ENCODE measurements at regions not wholly inside any gene's neighbourhood (a gene's known extent, or its start where the extent isn't known, plus 50 kb on each side); places are given as distances from the start of the nearest gene placed in this dataset.
"Not testable (repeated sequence)": the region's sequence is repeated elsewhere in the genome, so short reads cannot be mapped to it uniquely, and the experiment has no call there.

DNA sequence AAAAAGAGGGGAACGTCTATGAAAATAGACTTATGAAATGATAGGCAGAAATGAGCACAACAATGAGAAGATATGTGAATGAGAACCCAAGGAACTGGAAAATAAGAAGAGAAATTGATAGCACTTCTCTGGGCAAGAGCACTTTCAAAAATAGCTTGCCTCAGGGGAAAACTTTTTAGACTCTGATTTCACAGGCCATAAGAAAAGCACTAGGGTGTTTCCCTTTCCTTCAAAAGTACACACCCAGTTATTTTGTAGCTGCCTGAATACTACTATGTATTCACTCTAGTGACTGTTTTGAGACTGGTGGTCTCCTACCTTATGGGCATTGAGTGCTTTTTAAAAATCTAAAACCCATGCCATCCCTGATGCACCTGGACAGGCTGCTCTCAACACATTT, 172.3 kb upstream of the SOX6 start:
- DNase-seq: no peak

DNA sequence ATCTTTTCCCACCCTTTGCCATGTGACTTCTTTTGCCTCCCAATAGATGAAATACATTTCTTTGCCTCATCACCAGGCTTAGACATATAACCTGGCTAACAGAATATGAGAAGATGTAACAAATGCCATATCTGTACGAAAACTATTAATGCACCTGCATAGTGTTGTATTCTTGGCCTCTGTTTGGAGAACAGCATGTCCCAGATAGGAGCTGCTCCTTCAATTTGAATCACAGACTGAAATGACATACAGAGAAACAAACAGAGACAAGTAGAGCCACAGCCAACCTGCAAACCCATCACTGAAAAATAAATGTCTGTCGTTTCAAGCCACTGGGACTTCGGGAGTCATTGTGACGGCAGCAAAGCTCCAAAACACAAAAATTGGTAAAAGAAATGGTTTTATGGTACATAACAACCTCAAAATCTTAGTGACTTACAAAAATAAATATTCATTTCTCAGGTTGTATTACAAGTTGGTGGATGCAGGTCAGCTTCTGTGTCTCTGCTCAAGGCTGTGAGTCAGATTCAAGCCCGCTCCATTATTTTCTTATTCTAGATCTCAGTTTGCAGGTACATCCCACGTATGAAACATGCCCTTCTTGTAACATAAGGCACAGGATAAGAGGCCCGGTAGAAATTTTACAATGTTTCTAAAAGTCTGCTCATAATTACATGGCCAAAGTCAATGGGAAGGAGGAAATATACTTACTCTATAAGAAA, 171.3 kb upstream of the SOX6 start:
- DNase-seq: no peak

GRCh38 chr11:16526947-16527346, 170.6 kb upstream of the SOX6 start:
- DNase-seq: no peak

DNA sequence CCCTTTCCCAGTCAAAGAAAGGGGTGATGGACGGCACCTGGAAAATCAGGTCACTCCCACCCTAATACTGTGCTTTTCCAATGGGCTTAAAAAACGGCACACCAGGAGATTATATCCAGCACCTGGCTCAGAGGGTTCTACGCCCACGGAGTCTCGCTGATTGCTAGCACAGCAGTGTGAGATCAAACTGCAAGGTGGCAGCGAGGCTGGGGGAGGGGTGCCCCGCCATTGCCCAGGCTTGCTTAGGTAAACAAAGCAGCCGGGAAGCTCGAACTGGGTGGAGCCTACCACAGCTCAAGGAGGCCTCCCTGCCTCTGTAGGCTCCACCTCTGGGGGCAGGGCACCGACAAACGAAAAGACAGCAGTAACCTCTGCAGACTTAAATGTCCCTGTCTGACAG, 164.4 kb upstream of the SOX6 start:
- DNase-seq: not testable (repeated sequence)

GRCh38 chr11:16512899-16513241, 156.5 kb upstream of the SOX6 start:
- no peak for DNase-seq

GRCh38 chr11:16512198-16512898, 156.0 kb upstream of the SOX6 start:
- no peak for DNase-seq

- peak; percentile 66 for DNase-seq
Measured at GRCh38 chr11:16511116-16512114, 155.1 kb upstream of the SOX6 start.

- DNase-seq: no peak
Measured at GRCh38 chr11:16505481-16505880, 149.1 kb upstream of the SOX6 start.

GRCh38 chr11:16503891-16504290, 147.5 kb upstream of the SOX6 start:
- DNase-seq: not testable (repeated sequence)

- no peak for DNase-seq
Measured at GRCh38 chr11:16494918-16495691, 138.8 kb upstream of the SOX6 start.

DNA sequence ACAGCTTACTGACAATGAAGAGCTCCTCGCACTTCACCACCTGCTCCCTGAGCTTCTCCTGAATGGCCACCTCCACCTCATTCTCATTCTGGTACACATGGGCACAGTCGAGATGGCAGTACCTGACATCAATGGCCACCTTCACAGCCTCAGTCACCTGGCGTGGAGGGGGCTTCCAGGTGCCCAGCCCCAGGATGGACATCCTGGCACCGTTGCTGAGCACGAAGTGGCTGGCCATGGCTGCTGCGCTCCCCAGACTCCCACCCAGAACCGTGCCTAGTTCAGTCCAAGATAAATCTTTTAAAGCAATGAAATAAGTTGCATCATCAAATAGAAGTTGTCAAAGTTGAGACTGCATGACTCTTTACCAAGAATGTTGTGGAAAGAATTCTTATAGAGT, 128.1 kb upstream of the SOX6 start:
- no peak for DNase-seq

DNA sequence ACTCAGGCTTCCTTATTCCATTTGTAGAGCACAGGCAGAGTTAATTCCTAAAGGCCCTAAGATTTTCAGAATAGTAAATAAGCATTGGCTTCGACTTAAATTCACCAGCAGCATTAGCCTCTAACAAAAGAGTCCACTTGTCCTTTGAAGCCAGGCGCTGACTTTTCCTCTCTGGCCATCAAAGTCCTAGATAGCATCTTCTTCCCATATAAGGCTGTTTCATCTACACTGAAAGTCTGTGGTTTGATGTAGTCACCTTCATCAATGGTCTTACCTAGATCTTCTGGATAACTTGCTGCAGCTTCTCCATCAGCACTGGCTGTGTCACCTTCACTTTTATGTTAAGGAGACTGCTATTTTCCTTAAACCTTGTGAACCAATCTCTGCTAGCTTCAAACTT, 118.3 kb upstream of the SOX6 start:
- no peak for DNase-seq

DNA sequence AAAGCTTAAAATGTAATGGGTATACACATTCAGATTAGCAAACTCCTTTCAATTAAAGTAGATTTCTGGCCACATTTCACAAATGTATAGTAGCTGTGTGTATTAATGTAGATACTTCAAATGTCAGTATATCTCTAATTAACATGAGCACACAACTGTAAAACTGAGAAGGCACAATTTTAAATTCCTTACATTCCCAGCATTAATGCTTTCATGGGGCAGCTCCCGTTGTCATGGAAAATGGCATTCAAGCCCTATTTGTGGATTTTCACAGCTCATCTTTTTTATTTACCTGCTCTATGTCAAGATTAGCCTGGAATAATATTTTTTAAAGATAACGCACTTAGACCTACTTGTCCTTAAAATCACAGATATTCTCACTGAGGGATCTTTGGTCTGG, 113.6 kb upstream of the SOX6 start:
- DNase-seq: no peak

DNA sequence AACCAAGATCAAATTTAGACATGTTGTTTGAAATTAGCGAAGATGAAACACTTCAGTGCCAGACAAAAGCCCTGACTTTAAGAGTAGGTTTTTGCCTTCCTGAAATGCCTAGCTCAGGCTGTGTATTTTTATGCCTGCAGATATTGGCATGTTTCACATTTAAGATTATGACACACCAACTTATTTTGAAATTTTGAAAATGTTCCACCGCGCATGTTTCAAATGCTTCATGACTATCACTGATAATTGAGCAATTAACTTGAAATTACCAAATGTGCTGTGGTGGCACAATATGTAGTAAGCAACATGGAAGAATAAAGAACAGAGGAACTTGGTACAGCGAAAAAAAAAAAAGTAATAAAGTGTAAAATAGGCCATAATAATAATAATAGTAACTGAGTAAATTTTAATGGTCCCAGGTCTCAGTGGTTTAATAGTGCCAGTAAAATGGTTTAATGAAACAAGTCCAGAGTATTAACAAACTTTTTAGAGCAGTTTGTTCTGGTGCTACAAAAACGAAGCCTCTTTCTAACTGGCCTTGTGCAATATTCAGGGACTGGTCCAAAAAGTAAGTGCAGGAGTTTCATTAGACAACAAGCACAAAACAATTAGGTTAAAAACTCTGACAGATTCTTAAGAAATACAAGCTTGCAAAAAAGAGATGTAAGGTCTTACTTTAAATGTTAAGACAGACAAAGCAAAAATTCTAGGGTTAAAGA, 112.5 kb upstream of the SOX6 start:
- DNase-seq: no peak

GRCh38 chr11:16460508-16460907, 104.2 kb upstream of the SOX6 start:
- DNase-seq: no peak

GRCh38 chr11:16456366-16456765, 100.0 kb upstream of the SOX6 start:
- DNase-seq: no peak

GRCh38 chr11:16454289-16454863, 98.0 kb upstream of the SOX6 start:
- DNase-seq: no peak

DNA sequence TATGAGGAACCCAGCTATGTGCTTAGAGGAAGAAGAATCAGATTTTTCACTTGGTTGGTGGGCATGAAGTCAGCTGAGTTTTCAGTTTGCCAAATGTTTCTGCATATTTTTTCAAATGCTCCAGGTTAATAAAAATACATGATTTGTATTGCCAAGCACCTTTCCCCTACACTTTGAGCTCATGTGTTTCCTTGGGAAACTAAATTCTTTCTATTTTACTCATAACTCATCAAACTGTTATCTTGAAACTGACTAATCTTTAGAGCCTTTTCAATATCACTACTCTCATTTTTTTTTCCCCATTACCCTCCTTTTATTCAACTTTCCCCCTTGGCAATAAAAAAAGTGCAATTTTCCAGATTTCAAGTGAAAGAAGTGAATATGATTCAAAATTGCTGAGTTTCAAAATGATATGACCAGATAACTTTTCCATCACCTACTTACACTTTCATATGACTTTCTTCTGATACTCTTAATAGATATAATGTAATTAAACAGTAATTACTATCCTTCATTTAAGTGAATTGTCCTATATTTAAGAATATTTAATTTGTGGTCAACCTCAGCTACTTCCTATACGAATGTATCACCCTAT, 91.9 kb upstream of the SOX6 start:
- no peak for DNase-seq

- DNase-seq: no peak
Measured at GRCh38 chr11:16441461-16441860, 85.1 kb upstream of the SOX6 start.

GRCh38 chr11:16440136-16440535, 83.8 kb upstream of the SOX6 start:
- no peak for DNase-seq

DNA sequence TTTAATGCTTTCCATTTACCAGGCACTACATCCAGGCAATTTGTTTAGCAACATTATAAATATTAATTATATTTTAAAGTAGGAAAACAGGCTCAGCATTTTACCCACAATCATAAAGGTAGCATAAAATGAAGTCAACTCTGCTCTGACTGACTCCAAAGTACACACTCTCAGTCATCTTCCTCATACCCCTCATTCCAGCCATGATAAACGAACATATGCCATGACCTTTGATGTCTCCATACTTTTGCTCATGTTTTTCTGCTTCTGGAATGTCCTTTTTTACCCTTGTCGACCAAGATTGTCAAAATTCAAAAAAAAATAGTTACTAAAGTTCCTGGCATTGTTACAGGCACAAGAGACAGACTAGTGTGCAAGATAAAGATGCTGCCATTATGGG, 77.7 kb upstream of the SOX6 start:
- DNase-seq: no peak

All from NCI-H1105 treated with DMSO at 0.1 percent for 48 hours (cell line).